GM13977 (cell line): ENCODE measurements at regions not wholly inside any gene's neighbourhood (a gene's known extent, or its start where the extent isn't known, plus 50 kb on each side); places are given as distances from the start of the nearest gene placed in this dataset.
"Not testable (repeated sequence)": the region's sequence is repeated elsewhere in the genome, so short reads cannot be mapped to it uniquely, and the experiment has no call there.

Source experiments
- DNase-seq: peaks from one replicate; pipeline ENCODE4 v3.0.0; 2012; ENCODE audit warnings: low spot score
- CTCF ChIP-seq: IDR thresholded peaks from 2 replicates; pipeline ENCODE4 v1.5.1; 2012; ENCODE audit warnings: mild to moderate bottlenecking, control low read depth; ENCODE audit not compliant: insufficient read depth; ENCODE audit errors: extremely low read depth, missing control alignments
- in situ Hi-C: fragments of 300-500 bp; cut with MboI; formaldehyde crosslinking; loops from one replicate; pipeline ENCODE4 v1.12.0; 2022; ENCODE audit warnings: low sequenced_read_pairs, low pct_unique_long_range_greater_than_20kb, mixed read lengths, inconsistent platforms; ENCODE audit not compliant: unreplicated experiment

- in situ Hi-C loops: no loop called here
- DNase-seq: no peak
- TF ChIP-seq CTCF: no peak
These were observed 56.1 kb downstream of the FEZF1 start for GRCh38 chr7:122248472-122248871.

DNA sequence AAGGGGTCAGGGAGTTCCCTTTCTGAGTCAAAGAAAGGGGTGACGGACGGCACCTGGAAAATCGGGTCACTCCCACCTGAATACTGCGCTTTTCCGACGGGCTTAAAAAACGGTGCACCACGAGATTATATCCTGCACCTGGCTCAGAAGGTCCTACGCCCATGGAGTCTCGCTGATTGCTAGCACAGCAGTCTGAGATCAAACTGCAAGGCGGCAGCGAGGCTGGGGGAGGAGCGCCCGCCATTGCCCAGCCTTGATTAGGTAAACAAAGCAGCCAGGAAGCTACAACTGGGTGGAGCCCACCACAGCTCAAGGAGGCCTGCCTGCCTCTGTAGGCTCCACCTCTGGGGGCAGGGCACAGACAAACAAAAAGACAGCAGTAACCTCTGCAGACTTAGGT, 65.8 kb downstream of the FEZF1 start:
- in situ Hi-C loops, DNase-seq: not testable (repeated sequence)

GRCh38 chr7:122238297-122238696, 66.3 kb downstream of the FEZF1 start:
- DNase-seq, in situ Hi-C loops: not testable (repeated sequence)

DNA sequence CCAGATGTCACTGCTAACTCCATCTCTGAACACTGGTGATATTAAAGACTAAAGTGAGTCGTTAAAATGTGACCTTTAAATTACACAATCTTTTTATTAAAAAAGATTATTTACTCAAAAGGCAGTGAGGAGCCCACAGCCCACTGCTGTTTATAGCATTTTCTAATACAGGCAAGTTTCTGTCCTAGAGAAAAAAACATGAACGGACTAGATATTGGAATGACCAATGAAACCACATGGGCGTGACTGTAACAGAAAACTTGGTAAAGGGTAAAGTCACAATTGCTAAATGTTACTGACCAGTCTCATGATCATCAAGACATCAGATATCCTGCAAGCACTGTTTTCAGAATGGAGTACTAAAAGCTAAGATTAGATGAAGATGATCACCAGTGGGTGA, 78.7 kb downstream of the FEZF1 start:
- no peak for TF ChIP-seq CTCF
- in situ Hi-C loops: no loop called here
- no peak for DNase-seq

GRCh38 chr7:122219253-122219865, 75.3 kb upstream of the AASS start:
- peak; percentile 57 for TF ChIP-seq CTCF
- no peak for DNase-seq
- in situ Hi-C loops: loop anchor here (25.0 kb wide), 1 partner anchor 293 kb away; no protein-coding TSS in a partner anchor

DNA sequence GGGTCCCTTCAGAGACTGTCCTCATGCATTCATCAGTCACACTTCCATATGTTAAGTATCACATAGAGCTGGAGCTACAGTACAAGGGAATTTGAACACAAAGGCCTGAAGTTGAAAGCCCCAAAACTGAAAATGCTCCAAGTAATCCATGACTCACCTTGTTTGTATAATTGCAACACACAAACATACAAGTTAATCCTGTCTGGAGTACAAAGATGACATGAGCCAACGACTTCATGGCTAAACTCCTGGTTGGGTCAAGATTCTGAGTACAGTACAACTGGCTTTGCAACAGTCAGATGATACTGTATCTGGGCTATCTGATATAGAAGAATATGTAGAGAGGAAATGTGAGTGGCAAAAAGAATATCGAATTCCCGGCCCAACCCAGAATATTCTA, 73.1 kb upstream of the AASS start:
- no peak for TF ChIP-seq CTCF
- no peak for DNase-seq
- in situ Hi-C loops: loop anchor here (25.0 kb wide), 1 partner anchor 295 kb away; no protein-coding TSS in a partner anchor

DNA sequence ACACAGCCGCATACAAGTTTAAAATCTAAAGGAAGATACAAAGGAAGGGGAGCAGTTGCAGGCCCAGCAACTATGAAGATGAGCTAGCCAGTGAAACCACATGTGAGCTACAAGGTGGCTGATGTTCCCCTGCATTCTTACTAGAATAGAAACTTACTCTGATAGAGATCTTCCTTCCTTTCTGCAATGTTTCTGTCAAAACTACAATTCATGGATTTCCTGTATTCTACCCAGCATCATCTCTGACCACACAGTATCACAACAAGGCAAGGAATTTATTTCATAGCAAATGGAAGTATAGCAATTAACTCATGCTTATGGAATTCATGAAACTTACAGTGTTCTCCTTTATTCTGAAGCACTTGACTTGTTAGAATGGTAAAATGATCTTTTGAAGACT, 68.7 kb upstream of the AASS start:
- in situ Hi-C loops: loop anchor here (25.0 kb wide), 1 partner anchor 300 kb away; no protein-coding TSS in a partner anchor
- DNase-seq: no peak
- TF ChIP-seq CTCF: no peak

- DNase-seq: no peak
- in situ Hi-C loops: loop anchor here (25.0 kb wide), 1 partner anchor 301 kb away; no protein-coding TSS in a partner anchor
- no peak for TF ChIP-seq CTCF
These were observed 67.3 kb upstream of the AASS start for GRCh38 chr7:122211362-122211761.
